Tibial artery (tissue), 4 donors: ENCODE measurements at regions not wholly inside any gene's neighbourhood (a gene's known extent, or its start where the extent isn't known, plus 50 kb on each side); places are given as distances from the start of the nearest gene placed in this dataset.

Experiments used
- DNase-seq, 2 donors: peaks; one replicate each; pipeline ENCODE4 v3.0.0-alpha.2; 2019
- H3K27ac ChIP-seq, 2 donors: fragments of 200-600 bp; sonication (generic) in 1 of 2; 1 replicate in 1 of 2; 2 replicates in 1 of 2; pipeline ENCODE4 v1.5.1; 2018 to 2019; ENCODE audit warnings: mild to moderate bottlenecking in 1 of 2
- H3K27me3 ChIP-seq, 2 donors: fragments of 200-600 bp; sonication (generic) in 1 of 2; one replicate each; pipeline versions ENCODE4 v1.5.1 to v1.6.0; 2016 to 2019
- H3K36me3 ChIP-seq, 3 donors: fragments of 200-600 bp; sonication (generic) in 2 of 3; one replicate each; pipeline ENCODE4 v1.5.1; 2016 to 2019; ENCODE audit warnings: mild to moderate bottlenecking in 2 of 3
- H3K4me1 ChIP-seq, 4 donors: fragments of 200-600 bp; sonication (generic) in 2 of 4; 1 replicate in 3 of 4; 2 replicates in 1 of 4; pipeline ENCODE4 v1.5.1; 2016 to 2019
- H3K4me3 ChIP-seq, 2 donors: fragments of 200-600 bp; sonication (generic) in 1 of 2; 1 replicate in 1 of 2; 2 replicates in 1 of 2; pipeline ENCODE4 v1.5.1; 2018 to 2019; ENCODE audit warnings: mild to moderate bottlenecking in 2 of 2
- H3K9me3 ChIP-seq, 3 donors: fragments of 200-600 bp; sonication (generic) in 1 of 3; one replicate each; pipeline ENCODE4 v1.5.1; 2016 to 2019
- intact Hi-C: fragments of 100-400 bp; cut with DNase I; formaldehyde crosslinking; loops from one replicate; pipeline ENCODE4 v1.15.0; 2023; ENCODE audit warnings: low total_unique reads
- TF ChIP-seq, protein P1 (sequence below), 2 experiments: fragments of 200-600 bp in 1 of 2; fragments of 450-650 bp in 1 of 2; IDR thresholded peaks; one replicate each; pipeline ENCODE4 v1.5.1; 2017 to 2019; ENCODE audit warnings: antibody characterized with exemption in 2 of 2, mild to moderate bottlenecking in 1 of 2, moderate library complexity in 1 of 2

DNA sequence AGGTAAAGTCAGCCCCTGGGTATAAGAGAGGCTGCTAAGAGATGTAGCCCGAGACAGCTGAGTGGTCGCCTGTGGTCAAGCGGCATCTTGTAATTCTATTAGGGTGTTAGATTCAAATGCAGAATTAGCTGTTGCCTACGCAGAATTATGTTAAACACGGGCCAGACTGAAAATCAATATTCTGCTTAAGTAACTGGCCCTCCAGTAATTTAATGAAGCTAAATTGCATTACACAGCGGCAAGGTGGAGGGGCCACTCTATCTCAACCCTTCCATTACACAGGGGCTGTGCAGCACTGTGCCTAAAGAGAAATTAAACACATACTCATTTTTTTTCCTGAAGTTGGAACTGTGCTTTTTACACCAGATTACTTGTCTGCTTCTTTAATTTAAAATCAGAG lies 448.5 kb upstream of the MGMT start:
- no peaks in the 10 kb centered on the region for H3K36me3 ChIP-seq

DNA sequence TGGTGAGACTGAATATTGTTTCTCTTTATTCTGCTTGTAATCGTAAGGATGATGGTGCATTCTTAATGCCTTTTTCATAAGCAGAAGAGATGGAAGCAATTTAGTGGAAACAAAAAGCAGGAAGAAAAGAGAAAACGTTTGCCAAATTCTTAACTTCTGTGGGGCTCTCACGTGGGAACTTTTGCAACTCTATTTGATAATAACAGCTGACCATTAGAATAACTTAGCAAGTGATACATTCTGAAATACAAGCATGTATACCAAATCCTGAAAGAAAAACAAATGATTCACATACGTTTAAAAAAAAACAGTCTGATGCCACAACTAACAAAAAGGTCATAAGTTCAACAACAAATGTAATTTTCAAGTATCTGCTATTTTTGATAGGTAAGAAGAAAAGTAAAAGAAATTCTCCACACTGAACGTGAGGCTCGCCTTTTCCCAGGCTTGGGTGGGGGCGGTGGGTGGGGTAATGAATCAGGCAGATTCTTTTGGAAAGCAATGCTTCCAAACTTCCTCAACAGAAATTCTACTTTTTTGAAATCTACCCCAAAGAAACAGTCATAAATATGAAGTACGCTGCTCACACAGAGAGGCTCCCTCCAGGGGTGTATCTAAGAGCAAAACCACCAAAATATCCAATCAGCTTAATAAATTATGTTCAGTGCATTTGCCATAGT lies 446.2 kb upstream of the MGMT start:
- DNase-seq: no peak
- peaks cover 0 to 9% of the 10 kb centered on the region in 2 donors for H3K27me3 ChIP-seq
- intact Hi-C loops: no loop called here
- H3K36me3 ChIP-seq: no peaks in the 10 kb centered on the region
- TF ChIP-seq, protein P1, sequence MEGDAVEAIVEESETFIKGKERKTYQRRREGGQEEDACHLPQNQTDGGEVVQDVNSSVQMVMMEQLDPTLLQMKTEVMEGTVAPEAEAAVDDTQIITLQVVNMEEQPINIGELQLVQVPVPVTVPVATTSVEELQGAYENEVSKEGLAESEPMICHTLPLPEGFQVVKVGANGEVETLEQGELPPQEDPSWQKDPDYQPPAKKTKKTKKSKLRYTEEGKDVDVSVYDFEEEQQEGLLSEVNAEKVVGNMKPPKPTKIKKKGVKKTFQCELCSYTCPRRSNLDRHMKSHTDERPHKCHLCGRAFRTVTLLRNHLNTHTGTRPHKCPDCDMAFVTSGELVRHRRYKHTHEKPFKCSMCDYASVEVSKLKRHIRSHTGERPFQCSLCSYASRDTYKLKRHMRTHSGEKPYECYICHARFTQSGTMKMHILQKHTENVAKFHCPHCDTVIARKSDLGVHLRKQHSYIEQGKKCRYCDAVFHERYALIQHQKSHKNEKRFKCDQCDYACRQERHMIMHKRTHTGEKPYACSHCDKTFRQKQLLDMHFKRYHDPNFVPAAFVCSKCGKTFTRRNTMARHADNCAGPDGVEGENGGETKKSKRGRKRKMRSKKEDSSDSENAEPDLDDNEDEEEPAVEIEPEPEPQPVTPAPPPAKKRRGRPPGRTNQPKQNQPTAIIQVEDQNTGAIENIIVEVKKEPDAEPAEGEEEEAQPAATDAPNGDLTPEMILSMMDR (IDR thresholded peaks at IDR 0.05): no peak
- H3K27ac ChIP-seq: no peak overlapping the region
- H3K4me3 ChIP-seq: no peak overlapping the region
- no peaks in the 10 kb centered on the region for H3K9me3 ChIP-seq
- H3K4me1 ChIP-seq: no peaks in the 10 kb centered on the region

More for the DNA sequence above, 448.5 kb upstream of the MGMT start:
- Histone ChIP-seq H3K4me3 (no peak overlapping the region), H3K27ac (no peak overlapping the region), H3K4me1 (no peaks in the 10 kb centered on the region), H3K9me3 (no peaks in the 10 kb centered on the region), H3K27me3 (no peaks in the 10 kb centered on the region)
- intact Hi-C loops: no loop called here
- TF ChIP-seq, protein P1 (IDR thresholded peaks at IDR 0.05): no peak
- no peak for DNase-seq

DNA sequence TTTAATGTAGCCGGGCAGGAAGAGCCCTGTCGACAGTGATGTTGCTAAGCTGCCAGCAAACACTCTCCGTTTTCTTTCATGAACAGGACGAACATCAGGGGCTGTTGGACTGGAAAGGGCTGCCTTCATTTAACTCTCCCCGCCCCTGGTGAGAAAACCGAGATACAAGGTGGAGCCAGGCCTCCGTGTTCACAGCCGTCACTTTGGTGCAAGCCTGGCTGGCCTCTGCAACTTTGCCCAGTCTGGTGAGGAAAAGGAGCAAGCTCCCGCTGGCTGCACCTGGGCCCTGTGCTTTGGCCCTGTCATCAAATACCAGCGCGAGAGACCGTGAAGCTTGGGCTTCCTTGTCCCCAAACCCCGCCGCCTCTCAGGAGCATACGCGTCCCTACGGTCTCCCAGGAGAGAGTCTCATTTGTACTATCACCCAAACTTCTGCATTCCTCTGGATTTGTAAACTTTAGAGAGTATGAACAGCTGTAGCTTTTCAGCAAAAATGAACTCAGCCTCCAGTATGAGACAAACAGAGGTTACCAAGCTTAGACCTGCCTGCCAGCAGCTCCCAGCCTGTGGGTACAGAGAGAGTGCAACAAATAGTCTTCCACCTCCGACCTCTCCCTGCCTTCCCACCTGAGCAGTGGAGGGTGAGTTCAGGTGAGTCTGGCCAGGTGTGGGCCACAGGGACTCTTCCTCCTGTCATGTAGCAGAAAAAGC lies 445.3 kb upstream of the MGMT start:
- TF ChIP-seq, protein P1 (IDR thresholded peaks at IDR 0.05): no peak
- Histone ChIP-seq H3K36me3 (no peaks in the 10 kb centered on the region), H3K9me3 (no peaks in the 10 kb centered on the region), H3K27me3 (peaks cover 0 to 9% of the 10 kb centered on the region in 2 donors), H3K4me3 (no peak overlapping the region), H3K4me1 (no peaks in the 10 kb centered on the region), H3K27ac (no peak overlapping the region)
- intact Hi-C loops: no loop called here
- DNase-seq: no peak

DNA sequence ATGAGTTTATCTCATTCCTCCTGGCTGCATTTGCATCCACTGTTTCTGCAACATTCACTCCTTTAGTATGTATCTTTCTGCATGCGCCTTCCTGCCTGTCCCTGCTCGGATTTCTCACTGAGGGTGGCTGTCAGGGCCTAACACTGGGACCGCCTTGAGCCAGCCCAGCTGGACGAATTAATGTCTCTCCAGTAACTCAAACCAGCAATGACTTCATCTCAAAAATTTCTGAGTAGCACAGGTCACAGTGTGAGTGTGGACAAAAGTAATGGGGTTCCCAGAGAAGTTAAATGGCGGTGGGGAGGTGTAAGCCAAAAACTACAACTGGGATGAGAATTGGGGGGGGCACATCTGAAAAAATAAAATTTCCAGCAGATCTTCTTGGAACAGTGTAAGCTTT lies 444.0 kb upstream of the MGMT start:
- H3K9me3 ChIP-seq: no peaks in the 10 kb centered on the region
- TF ChIP-seq, protein P1 (IDR thresholded peaks at IDR 0.05): no peak
- intact Hi-C loops: no loop called here
- H3K4me3 ChIP-seq: no peak overlapping the region
- H3K27me3 ChIP-seq: peaks cover 0 to 9% of the 10 kb centered on the region in 2 donors
- no peak overlapping the region for H3K27ac ChIP-seq
- H3K4me1 ChIP-seq: no peaks in the 10 kb centered on the region
- DNase-seq: no peak
- H3K36me3 ChIP-seq: no peaks in the 10 kb centered on the region

DNA sequence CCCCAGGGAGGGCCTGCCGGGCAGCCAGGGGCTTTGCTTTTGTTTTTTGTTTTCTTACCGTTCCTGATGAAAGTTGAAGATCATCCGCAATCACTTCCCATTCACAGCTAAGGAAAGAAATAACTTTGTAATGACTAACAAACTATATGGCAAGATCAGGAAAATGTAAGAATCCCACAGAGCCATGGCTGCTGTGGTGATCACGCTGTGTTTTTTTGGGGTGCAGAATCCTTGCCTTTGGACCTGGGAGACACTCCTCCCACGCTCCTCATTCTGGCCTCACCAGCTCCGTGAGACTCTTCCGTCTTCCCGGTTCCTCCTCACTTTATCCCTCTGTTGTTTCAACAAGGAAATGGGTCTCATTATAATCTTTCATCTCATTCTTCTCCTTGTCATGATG lies 443.0 kb upstream of the MGMT start:
- no peaks in the 10 kb centered on the region for H3K4me1 ChIP-seq
- H3K9me3 ChIP-seq: no peaks in the 10 kb centered on the region
- TF ChIP-seq, protein P1 (IDR thresholded peaks at IDR 0.05): no peak
- intact Hi-C loops: no loop called here
- no peak for DNase-seq
- peaks cover 0 to 15% of the 10 kb centered on the region in 2 donors for H3K27me3 ChIP-seq
- H3K27ac ChIP-seq: no peak overlapping the region
- no peak overlapping the region for H3K4me3 ChIP-seq
- no peaks in the 10 kb centered on the region for H3K36me3 ChIP-seq
